Activated naive CD4-positive, alpha-beta T cell treated with anti-CD3 and anti-CD28 coated beads, Interleukin-2, amount 50 U/mL, for 16 hours (primary cell): ENCODE measurements at regions not wholly inside any gene's neighbourhood (a gene's known extent, or its start where the extent isn't known, plus 50 kb on each side); places are given as distances from the start of the nearest gene placed in this dataset.
"Not testable (repeated sequence)": the region's sequence is repeated elsewhere in the genome, so short reads cannot be mapped to it uniquely, and the experiment has no call there.

Experiments used
- DNase-seq: peaks from one replicate; pipeline ENCODE4 v3.0.0-alpha.2; 2020

- DNase-seq: not testable (repeated sequence)
Observed at GRCh38 chr21:10410354-10410929, 110.9 kb upstream of the TPTE start.

GRCh38 chr21:10411776-10412526 lies 109.4 kb upstream of the TPTE start:
- DNase-seq: not testable (repeated sequence)

GRCh38 chr21:10412928-10413246 lies 108.5 kb upstream of the TPTE start:
- DNase-seq: not testable (repeated sequence)

- not testable (repeated sequence) for DNase-seq
Observed at GRCh38 chr21:10413247-10414120, 107.9 kb upstream of the TPTE start.

GRCh38 chr21:10414121-10414924 lies 107.1 kb upstream of the TPTE start:
- DNase-seq: not testable (repeated sequence)

GRCh38 chr21:10414925-10415254 lies 106.5 kb upstream of the TPTE start:
- DNase-seq: not testable (repeated sequence)

- DNase-seq: not testable (repeated sequence)
Observed at GRCh38 chr21:10415456-10415855, 105.9 kb upstream of the TPTE start.

- not testable (repeated sequence) for DNase-seq
Observed at GRCh38 chr21:10415859-10416258, 105.5 kb upstream of the TPTE start.

- not testable (repeated sequence) for DNase-seq
Observed at GRCh38 chr21:10416691-10417447, 104.5 kb upstream of the TPTE start.

GRCh38 chr21:10417551-10418002 lies 103.8 kb upstream of the TPTE start:
- DNase-seq: not testable (repeated sequence)

- DNase-seq: not testable (repeated sequence)
Observed at GRCh38 chr21:10418250-10419048, 102.9 kb upstream of the TPTE start.

GRCh38 chr21:10421199-10421598 lies 100.2 kb upstream of the TPTE start:
- DNase-seq: not testable (repeated sequence)

- DNase-seq: not testable (repeated sequence)
Observed at GRCh38 chr21:10421601-10422000, 99.8 kb upstream of the TPTE start.

GRCh38 chr21:10424097-10424886 lies 97.1 kb upstream of the TPTE start:
- not testable (repeated sequence) for DNase-seq

- DNase-seq: not testable (repeated sequence)
Observed at GRCh38 chr21:10424887-10425145, 96.6 kb upstream of the TPTE start.

- DNase-seq: no peak
Observed at GRCh38 chr21:10425856-10426255, 95.5 kb upstream of the TPTE start.

GRCh38 chr21:10426812-10427211 lies 94.6 kb upstream of the TPTE start:
- not testable (repeated sequence) for DNase-seq

- not testable (repeated sequence) for DNase-seq
Observed at GRCh38 chr21:10427277-10427676, 94.1 kb upstream of the TPTE start.

GRCh38 chr21:10428981-10429534 lies 92.3 kb upstream of the TPTE start:
- DNase-seq: not testable (repeated sequence)

- DNase-seq: no peak
Observed at GRCh38 chr21:10430005-10430404, 91.4 kb upstream of the TPTE start.
